Gastrocnemius medialis (tissue), 4 donors: ENCODE measurements at regions not wholly inside any gene's neighbourhood (a gene's known extent, or its start where the extent isn't known, plus 50 kb on each side); places are given as distances from the start of the nearest gene placed in this dataset.

Experiments used
- POLR2A ChIP-seq, 2 donors: fragments of 450-650 bp; IDR thresholded peaks; one replicate each; pipeline ENCODE4 v1.6.1; 2017; ENCODE audit warnings: antibody characterized with exemption in 2 of 2, mild to moderate bottlenecking in 2 of 2, moderate library complexity in 2 of 2
- TF ChIP-seq, protein P1 (sequence below), 5 experiments: fragments of 450-650 bp in 3 of 5; fragments of 200-600 bp in 2 of 5; sonication (generic) in 2 of 5; IDR thresholded peaks in 4 of 5; conservative IDR thresholded peaks in 1 of 5; 1 replicate in 4 of 5; 2 replicates in 1 of 5; pipeline ENCODE4 v1.5.1; 2016 to 2019; ENCODE audit warnings: antibody characterized with exemption in 5 of 5, mild to moderate bottlenecking in 3 of 5, moderate library complexity in 3 of 5

DNA sequence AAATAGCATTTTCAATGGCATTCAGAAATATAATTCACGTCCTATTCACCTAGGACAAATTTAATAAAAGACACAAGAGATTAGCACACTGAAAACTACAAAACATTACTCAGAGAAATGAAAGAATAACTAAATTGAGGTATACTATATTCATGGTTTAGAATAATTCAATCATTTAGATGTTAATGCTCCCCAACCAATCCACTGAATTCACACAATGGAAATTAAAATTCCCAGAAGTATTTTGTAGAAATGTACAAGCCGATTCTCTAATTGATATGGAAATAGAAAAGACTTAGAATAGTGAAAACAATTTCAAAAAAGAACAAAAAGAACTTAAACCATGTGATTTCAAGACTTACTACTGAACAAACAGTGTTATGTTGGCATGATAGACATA is 212.2 kb downstream of the ZEB2 start:
- no peak for TF ChIP-seq POLR2A (IDR thresholded peaks at IDR 0.05)
- TF ChIP-seq, protein P1, sequence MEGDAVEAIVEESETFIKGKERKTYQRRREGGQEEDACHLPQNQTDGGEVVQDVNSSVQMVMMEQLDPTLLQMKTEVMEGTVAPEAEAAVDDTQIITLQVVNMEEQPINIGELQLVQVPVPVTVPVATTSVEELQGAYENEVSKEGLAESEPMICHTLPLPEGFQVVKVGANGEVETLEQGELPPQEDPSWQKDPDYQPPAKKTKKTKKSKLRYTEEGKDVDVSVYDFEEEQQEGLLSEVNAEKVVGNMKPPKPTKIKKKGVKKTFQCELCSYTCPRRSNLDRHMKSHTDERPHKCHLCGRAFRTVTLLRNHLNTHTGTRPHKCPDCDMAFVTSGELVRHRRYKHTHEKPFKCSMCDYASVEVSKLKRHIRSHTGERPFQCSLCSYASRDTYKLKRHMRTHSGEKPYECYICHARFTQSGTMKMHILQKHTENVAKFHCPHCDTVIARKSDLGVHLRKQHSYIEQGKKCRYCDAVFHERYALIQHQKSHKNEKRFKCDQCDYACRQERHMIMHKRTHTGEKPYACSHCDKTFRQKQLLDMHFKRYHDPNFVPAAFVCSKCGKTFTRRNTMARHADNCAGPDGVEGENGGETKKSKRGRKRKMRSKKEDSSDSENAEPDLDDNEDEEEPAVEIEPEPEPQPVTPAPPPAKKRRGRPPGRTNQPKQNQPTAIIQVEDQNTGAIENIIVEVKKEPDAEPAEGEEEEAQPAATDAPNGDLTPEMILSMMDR (IDR thresholded peaks at IDR 0.05 in 4 of 5, conservative IDR thresholded peaks at IDR 0.05 in 1 of 5): no peak
